Uterus (tissue), 2 donors: ENCODE measurements at regions not wholly inside any gene's neighbourhood (a gene's known extent, or its start where the extent isn't known, plus 50 kb on each side); places are given as distances from the start of the nearest gene placed in this dataset.

Source experiments
- POLR2A ChIP-seq, 2 donors: fragments of 450-650 bp; IDR thresholded peaks; one replicate each; pipeline ENCODE4 v1.6.1; 2016; ENCODE audit warnings: antibody characterized with exemption in 2 of 2, mild to moderate bottlenecking in 1 of 2, moderate library complexity in 1 of 2
- TF ChIP-seq, protein P1 (sequence below), 4 experiments: fragments of 200-600 bp in 2 of 4; fragments of 450-650 bp in 2 of 4; sonication (generic) in 2 of 4; IDR thresholded peaks; one replicate each; pipeline ENCODE4 v1.5.1; 2016 to 2019; ENCODE audit warnings: antibody characterized with exemption in 4 of 4, mild to moderate bottlenecking in 2 of 4, moderate library complexity in 1 of 4

DNA sequence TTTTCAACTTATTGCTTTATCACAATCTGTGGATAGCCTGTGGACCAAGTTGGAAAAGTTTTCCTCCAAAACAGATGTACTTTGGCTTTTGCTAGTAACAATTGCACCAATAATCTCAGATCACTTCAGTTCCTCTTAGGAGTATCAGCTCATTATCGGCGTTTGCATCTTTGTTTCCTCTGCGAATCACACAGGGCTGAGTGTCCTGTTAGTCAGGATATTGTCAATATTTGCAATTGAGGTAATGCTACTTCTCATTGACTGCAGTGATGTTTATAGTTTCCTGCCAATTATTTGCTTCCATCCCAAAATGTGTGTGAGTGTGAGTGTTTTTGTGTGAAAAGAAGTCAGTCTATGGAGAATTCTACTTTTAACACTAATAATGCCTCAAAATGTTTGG lies 545.0 kb downstream of the SI start:
- TF ChIP-seq, protein P1, sequence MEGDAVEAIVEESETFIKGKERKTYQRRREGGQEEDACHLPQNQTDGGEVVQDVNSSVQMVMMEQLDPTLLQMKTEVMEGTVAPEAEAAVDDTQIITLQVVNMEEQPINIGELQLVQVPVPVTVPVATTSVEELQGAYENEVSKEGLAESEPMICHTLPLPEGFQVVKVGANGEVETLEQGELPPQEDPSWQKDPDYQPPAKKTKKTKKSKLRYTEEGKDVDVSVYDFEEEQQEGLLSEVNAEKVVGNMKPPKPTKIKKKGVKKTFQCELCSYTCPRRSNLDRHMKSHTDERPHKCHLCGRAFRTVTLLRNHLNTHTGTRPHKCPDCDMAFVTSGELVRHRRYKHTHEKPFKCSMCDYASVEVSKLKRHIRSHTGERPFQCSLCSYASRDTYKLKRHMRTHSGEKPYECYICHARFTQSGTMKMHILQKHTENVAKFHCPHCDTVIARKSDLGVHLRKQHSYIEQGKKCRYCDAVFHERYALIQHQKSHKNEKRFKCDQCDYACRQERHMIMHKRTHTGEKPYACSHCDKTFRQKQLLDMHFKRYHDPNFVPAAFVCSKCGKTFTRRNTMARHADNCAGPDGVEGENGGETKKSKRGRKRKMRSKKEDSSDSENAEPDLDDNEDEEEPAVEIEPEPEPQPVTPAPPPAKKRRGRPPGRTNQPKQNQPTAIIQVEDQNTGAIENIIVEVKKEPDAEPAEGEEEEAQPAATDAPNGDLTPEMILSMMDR (IDR thresholded peaks at IDR 0.05) = no peak
- TF ChIP-seq POLR2A (IDR thresholded peaks at IDR 0.05) = no peak
